NCI-H748 (cell line): ENCODE measurements at regions not wholly inside any gene's neighbourhood (a gene's known extent, or its start where the extent isn't known, plus 50 kb on each side); places are given as distances from the start of the nearest gene placed in this dataset.

Experiments
- DNase-seq: peaks from one replicate; lab custom pipeline; 2025; ENCODE audit not compliant: unreplicated experiment; lab: John Stamatoyannopoulos, UW

- no peak for DNase-seq
Observed at GRCh38 chr5:133715616-133716015, 103.3 kb upstream of the FSTL4 start.

GRCh38 chr5:133715216-133715615 is 102.9 kb upstream of the FSTL4 start:
- no peak for DNase-seq

DNA sequence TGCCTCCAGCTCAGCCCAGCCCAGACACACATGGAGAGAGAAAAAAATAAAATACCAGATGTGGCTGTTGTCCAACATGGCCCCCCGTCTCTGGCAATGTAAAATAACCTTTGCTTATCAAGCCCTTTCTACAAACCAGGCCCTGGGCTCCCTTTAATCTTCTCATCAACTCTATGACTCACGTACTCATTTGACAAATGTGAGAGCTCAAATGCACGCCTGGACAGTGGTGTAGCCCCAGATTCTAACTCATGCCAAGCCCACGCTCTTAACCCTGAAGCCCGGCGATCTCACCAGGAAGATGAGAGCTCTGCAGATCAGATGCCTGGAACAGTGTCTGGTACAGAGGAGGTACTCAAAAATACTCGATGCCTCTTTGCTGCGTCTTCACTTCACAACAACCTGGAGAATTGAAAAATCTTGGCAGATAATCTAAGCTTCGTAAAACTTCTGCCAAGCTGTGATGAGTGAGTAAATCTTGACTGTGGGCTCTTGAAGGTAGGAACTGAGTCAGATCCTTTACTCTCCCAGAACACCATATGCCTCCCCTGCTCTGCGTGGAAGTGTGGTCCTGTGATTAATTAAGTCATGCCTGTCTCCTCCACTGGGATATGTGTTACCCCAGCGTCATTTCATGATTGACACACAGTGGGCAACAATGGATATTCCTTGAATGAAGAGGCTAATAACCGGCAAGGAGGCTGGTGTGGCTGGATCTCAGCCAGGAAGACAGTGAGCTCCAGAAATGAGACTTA is 102.0 kb upstream of the FSTL4 start:
- no peak for DNase-seq

- DNase-seq: no peak
Observed at GRCh38 chr5:133713751-133714150, 101.4 kb upstream of the FSTL4 start.

DNA sequence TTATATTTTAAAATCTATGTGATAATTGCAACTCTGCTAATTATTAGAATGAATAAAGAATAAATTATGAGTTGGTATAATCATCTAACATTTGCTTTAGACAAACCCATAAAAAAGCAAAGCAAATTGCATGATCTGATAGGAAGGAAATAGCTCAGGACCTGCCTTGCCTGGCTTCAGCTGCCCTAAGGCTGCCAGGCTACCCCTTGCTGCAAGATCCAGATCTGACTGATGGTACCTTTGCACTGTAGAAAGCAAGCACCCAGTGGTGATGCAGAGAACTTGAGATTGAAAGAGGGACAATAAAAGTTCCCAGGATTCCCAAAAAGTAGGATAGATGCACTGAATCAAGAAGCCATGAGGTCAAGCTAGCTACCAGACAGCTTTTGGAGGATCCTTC is 100.9 kb upstream of the FSTL4 start:
- no peak for DNase-seq

DNA sequence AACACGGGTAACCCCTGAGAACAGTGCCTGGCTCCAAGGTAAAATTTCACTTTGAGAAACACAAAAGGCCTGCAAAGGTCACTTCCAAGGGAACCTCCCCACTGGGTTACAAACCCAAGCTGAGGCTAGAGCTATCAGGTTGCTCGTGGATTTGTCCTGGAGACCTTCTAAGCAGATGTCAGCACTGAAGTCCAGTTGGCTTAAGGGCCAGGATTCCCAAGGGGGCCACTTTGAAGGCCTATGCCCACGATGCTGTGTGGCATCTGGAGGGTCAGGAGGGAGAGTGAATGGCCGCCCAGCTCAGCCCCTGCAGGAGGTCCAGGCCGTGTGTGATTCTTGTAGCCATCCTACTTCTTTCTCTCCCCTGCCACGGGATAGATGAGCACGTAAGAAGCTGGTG is 100.2 kb upstream of the FSTL4 start:
- DNase-seq: no peak

GRCh38 chr5:133709209-133709725 is 96.9 kb upstream of the FSTL4 start:
- DNase-seq: no peak

DNA sequence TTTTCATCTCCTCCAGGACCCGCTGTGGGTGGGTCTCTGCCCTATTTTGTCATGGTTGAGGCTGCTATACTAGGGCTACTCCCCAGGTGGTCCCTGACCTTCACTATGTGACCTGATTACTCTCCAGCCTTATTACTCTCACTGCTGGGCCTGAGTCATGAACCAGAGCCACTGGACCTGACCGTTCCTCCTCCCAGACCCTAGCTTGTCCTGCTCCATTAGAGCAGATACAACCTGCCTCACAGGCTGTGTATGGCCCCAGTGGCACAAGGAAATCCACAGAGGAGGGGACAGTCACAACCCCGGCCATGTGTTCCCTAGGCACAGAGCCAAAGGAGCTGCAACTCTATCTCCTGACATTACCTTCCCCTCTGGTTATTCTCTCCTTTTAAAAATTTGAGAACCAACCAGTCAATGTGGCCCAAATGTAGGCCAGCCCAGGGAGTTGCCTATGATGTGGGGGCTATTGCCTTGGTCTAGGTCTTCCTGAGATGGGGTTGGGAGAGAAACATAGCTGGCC is 96.0 kb upstream of the FSTL4 start:
- no peak for DNase-seq

DNA sequence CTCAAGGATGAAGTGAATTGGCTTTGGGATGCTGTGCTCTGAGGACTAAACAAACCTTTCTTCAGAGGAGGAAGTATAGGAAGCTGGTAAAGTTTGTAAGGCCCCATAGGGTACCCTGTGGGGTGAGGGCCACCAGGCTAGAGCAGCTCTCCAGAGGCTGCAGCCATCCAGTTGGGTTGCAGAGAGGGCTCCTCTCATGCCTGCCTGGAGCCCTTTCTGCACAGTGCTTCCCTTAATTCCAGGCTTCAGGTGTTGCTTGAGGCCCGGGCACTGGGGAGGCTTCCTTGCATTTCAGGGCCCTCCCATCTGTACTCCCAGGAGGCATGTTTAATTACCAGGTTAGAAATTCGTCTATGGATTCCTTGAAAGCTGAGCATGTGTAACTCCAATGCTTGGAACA is 95.3 kb upstream of the FSTL4 start:
- no peak for DNase-seq

GRCh38 chr5:133706506-133707430 is 94.4 kb upstream of the FSTL4 start:
- DNase-seq: no peak

GRCh38 chr5:133705331-133705730 is 93.0 kb upstream of the FSTL4 start:
- DNase-seq: no peak

DNA sequence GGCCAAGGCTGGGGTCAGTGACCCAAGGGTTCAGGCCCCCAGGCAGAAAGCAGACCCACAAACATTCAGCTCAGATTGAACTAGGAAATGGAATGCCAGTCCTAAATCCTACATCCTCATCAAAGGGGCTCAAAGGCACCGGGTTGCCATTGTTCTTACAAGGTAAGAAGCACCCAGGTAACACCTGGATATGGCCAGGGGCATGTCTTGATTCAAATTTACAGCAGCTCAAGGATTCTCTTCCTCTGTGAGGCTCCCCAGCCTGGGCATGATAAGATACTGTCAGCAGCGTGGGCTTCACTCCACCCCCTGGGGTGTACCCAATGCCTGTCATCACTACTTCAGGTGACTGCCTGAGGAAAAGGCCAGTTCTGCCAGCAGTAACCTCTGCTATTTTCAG is 92.1 kb upstream of the FSTL4 start:
- DNase-seq: no peak

DNA sequence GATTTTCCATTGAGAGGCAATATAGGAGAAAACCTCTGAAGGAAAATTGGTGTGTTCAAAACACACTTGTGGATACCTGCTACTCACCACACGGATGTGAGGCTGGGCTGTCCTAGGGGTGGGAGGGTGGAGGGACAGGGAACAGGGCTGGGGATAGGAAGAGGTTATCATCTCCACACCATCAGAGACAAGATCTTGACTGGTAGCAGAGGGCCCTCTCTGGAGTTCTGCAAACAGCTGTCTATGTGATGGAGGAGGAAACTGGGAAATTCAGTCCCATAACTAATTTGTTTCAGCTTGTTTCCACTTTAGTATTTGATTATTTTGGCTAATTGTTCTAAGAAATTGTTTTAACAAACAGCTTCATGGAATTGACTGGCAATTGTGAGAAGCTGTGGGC is 91.6 kb upstream of the FSTL4 start:
- DNase-seq: no peak

GRCh38 chr5:133702791-133703770 is 90.7 kb upstream of the FSTL4 start:
- DNase-seq: no peak

- DNase-seq: no peak
Observed at GRCh38 chr5:133701871-133702270, 89.5 kb upstream of the FSTL4 start.

GRCh38 chr5:133700251-133700650 is 87.9 kb upstream of the FSTL4 start:
- no peak for DNase-seq

- no peak for DNase-seq
Observed at GRCh38 chr5:133698646-133699526, 86.5 kb upstream of the FSTL4 start.

GRCh38 chr5:133698259-133698554 is 85.9 kb upstream of the FSTL4 start:
- no peak for DNase-seq

DNA sequence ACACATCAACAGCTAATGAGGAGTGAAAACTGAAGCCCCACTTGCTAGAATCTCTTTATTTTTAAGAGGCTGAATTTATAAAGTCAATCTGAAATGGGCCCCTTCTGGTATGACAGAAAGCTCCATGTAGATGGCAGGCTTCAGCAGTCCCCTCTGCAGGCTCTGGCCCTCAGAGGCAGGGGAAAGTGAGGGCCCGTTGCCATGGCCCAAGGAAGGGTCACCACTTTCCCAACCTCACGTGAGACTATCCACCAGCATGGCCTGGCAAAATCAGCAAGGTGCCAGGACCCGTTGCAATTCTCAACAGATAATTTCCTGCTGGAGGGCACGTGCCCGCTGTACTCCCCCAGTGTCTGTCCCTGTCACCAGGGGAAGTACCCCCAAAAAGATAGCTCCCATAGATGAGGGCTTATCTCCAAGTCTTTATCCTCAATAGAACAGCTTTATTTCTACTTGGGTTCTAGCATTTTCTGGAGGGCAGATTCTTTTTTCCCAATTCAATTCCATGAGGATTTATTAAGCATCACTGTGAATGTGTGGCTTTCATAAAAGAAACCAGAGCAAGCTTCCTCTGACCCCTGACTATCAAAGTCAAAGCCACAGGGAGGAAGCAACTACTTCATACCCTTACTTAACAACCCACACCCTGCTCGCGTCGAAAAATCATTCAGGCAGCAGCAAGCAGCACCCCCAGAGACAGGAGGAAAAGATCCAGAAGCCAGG is 85.4 kb upstream of the FSTL4 start:
- no peak for DNase-seq
